Renal pelvis (tissue), 1 donor: ENCODE measurements at regions not wholly inside any gene's neighbourhood (a gene's known extent, or its start where the extent isn't known, plus 50 kb on each side); places are given as distances from the start of the nearest gene placed in this dataset.
"Not testable (repeated sequence)": the region's sequence is repeated elsewhere in the genome, so short reads cannot be mapped to it uniquely, and the experiment has no call there.

Source experiments
- DNase-seq: peaks from one replicate; pipeline ENCODE4 v3.0.0-alpha.2; 2013

DNA sequence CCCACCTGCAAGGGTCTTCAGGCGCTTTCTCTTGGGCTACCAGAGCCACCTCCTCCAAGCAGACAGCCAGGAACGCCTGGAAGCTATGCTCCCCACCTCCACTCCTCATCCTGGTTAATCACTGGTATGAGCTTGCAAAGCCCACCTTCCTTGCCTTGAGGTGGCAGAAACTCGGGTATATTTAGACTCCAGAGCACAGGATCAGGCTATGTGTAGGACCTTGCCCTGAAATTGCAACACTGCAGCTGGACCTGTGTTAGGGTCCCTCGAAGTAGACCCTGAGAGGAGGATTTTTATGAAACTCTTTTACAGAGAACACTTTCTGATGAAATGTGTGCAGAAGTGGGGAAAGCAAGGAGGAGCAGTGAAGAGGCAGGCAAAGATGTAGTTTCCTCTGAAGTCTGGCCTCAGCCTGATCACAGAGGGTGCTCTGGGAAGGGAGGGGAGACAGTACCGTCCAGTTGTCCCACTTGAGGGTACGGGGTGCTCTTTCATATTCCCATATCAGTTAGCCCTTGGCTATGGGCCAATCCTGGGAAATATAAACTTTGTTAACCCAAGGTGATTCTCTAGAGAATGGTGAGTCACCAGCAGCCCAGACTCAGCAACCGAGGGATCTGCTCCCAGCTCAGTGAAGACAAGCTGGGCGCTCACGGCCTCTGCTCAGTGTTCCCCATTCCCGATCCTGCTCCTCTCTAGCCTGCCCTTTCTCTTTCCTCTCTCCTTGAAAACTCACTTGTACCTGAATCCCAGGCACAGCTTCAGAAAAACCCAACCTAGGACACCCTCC, 157.9 kb downstream of the UQCRFS1 start:
- no peak for DNase-seq

DNA sequence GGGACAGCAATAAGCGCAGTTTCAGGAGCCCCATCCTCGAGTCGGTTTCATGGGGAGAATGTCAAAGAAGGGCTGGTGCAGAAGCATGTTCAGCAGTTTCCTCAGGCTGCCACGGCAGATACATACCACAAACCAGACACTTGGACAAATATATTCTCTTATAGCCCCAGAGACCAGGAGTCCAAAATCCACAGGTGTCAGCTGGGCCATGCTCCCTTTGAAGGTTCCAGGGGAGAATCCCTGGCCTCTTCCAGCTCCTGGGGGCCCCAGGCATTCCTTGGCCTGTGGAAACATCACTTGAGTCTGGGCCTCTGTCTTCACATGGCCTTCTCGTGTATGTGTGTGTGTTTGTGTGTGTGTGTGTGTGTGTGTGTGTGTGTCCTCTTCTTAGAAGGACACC, 164.1 kb downstream of the UQCRFS1 start:
- no peak for DNase-seq

DNA sequence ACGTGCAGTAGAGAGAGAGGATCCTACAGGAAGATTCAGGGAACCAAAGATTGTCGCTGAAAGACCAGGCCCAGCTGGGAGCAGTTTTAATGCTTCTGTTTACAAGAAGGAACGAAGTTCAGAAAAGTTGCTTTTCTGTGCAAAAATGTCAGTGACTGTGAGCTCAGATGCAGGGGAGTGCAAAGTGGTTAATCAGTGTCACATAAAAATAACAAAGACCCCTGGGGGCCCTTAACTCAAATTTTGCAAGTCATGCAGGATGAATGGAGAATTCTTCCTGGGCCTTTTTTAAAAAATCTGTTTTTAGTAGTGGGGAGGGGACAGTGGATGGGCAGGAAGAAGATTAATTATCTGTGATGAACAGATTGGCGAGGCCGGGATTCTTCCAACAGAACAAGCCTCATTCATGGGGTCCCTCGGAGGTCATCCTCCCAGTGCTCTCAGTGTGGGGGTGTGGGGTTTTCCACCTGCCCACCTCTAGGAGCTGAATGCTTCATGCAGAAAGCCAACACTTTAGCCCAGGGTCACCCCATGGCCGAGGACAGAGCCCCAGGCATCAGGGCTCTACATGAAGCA, 167.2 kb downstream of the UQCRFS1 start:
- DNase-seq = no peak

DNA sequence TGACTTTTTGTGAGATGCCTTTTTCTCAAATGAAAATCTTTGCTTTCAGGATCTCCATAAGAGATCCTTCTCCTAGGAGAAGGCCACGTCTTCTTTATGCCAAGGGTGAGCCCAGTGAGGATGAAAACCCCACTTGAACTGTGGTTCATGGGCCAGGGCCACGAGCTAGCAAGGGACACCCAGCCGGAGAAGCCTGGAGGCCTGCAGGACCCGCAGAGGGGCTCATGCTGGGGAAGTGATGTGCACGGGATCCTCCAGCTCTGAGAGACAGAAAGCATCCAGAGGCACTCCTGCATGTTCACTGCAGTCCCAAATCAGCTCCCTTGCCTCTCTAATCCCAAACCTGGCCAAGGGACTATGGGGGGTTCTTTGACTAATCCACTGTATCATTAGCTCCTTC, 168.9 kb downstream of the UQCRFS1 start:
- no peak for DNase-seq

DNA sequence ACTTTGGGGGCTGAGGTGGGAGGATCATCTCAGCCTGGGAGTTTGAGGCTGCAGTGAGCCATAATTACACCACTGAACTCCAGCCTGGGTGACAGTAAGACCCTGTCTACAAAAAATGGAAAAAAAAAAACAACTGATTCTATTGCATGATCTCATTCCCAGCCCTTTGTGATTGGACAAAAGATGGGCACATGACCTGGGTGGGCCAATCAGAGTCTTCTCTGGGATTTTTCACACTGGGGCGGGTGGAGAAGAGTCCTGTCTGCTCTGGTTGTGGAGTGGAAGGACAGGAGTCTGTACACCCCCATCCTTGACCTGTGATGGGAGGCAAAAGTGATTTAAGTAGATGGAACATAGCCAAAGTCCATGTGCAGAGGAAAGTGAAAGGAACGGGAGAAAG, 170.5 kb downstream of the UQCRFS1 start:
- DNase-seq = no peak

DNA sequence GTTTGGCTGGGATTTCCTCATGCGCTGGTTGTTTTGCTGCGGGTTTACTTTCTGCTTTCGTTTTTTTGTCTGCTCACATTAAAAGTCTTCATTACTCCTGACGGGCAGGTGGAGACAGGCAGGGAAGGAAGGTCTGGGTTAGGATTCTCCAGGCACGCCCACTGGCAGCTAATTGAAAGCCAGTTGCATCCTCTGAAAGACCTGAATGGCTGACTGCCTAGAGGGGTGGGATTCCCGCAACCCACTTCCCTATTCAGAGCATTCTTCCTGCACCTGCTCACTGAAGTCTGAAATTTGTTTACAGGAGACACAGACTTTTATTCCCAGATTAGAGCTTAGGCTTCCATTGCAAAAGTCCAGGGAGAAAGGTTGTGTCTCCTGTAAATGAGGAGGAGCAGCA, 172.0 kb downstream of the UQCRFS1 start:
- DNase-seq = peak; percentile 44

DNA sequence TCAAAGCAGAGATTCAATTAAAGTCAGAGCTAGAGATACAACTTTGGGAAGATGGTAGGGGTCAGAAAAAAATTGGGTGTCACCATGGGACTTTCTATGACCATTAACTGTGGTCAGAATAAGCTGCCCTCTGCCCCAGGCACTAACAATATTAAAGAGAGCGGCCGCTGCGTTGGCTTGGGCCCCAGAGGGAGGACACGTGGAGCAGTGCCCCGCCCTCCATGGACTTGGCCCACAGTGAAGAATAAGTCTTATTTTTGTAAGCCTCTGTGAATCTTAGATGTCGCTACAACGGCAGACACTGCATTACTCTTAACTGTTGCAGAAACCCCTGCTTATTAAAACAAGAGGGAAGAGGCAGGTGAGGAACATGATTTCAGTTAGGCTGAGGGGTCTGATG, 172.7 kb downstream of the UQCRFS1 start:
- no peak for DNase-seq

DNA sequence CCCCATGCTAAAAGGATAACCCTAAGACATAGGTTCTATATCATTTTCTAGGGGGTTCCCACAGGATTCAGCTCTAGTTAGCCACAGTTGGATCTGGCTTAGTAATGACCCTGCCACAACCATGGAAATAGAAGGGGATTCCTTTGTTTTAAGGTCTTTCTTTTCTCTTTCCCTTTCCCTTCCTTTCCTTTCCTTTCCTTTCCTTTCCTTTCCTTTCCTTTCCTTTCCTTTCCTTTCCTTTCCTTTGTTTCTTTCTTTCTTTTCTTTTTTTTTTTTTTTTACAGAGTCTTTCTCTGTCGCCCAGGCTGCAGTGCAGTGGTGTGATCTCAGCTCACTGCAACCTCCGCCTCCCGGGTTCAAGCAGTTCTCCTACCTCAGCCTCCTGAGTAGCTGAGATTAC, 173.9 kb downstream of the UQCRFS1 start:
- not testable (repeated sequence) for DNase-seq

DNA sequence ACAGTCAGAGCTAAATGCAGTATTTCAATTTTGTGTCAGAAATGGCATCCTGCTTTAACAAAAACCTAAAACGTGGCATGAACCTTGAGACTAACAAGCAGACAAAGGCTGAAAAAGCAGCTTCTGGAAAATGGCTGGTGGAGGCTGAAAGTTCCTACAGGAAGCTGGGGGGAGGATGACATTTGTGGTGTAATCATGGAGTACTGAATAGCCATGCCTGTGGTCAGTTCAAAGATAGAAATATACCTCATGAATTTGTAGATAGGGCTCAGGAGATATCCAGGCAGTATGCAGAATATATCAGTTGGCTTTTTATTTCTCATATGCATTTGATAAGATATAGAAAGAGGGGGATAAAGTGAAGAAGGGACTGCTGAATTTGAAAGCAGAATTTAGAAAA, 181.7 kb downstream of the UQCRFS1 start:
- DNase-seq = no peak

DNA sequence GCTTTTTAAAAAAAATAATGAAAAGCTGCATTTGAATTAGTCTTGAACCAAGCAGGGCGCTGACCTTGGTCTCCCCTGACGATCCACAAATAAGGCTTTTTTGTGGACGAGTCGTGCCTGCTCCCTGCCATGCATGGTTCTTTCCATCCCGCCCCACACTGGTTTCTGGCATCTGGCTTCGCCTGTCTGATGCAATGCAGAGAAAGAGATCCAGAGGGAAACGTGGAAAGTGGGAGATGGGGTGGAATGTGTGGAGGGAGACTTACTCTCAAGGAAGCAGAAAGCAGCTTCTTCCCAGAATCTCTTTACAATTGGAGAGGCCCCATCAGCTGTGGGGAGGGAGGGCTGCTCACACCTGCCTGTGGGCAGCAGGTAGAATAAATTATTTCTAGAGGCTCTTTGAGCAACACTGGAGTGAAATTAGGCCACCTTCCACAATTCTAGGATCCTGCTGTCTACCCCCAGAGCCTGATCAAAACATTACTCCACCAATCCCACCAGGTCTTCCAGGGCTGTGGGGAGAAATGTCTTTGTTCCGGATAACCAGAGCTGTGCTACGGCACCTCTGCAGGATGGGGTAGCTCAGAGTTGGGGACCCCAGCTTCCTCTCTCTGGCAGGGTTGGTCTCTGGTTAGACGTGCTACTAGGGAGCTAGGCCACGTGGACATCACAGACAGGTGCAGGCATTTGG, 183.5 kb downstream of the UQCRFS1 start:
- no peak for DNase-seq

DNA sequence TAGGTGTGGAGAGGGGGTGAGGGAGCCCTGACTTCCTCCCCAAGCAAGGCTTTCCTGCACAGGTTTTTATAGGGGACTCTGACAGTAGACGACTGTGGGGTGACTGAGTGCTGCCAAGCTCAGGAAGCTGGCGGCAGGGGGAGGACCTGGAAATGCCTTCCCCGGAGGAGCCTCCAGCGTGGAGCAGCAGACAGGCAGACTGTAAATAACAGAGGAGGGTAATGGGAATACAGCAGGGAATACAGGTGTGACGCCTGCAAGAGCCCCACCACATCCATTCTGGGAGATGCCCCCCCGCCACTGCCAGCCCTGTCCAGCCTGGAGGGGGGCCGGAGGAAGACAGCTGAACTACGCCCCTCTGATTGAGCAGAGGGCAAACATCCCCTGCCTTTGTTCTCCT, 190.4 kb downstream of the UQCRFS1 start:
- DNase-seq = no peak

DNA sequence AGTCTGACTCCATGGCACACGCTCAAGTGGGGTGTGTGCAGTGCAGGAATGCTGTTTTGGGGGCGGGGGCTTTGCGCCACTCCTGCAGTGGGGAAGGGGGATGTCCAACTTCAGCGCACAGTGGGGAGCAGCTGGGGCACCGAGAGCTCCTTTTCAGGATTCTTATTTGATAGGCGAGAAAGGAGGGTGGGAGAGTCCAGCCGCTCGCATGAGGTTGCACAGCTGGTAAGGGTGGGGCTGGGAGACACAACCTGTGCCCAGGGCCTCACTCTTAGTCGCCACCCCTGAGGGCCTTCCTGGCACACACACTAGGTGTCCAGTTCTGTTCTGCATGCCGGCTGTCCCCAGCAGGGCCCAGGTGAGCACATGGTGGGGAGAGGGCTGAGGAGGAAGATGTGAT, 190.8 kb downstream of the UQCRFS1 start:
- no peak for DNase-seq

DNA sequence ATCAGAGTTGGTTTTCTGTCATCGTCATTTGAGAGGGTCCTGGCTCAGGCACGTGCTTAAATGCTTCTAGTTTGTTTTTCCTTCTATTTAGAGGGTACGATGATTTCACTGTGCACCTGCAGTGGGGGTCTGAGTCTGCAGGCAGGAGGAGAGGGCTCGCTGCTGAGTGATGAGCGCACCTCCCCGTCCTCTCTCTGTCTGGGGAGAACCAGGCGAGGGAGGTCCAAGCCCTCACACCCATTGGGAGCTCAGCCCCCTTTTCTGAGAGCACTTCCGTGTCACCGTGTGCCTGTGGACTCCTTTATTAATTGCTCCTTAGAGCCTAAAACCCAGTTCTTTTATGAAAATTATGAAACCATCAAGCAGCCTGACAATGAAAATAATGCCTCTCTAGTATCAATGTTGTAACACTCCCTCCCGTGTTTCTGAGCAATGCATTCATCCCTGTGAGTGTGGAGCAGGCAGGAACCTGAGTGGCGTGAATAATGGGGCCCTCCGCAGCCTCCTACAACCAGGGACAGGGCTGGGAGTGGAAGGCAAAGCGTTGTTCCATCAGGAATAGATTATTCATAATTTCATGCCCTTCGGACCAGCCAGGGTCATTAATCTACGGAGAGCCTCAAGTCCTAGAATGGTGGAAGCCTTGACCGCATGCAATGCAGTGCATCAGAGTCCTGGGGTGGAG, 191.6 kb downstream of the UQCRFS1 start:
- no peak for DNase-seq

DNA sequence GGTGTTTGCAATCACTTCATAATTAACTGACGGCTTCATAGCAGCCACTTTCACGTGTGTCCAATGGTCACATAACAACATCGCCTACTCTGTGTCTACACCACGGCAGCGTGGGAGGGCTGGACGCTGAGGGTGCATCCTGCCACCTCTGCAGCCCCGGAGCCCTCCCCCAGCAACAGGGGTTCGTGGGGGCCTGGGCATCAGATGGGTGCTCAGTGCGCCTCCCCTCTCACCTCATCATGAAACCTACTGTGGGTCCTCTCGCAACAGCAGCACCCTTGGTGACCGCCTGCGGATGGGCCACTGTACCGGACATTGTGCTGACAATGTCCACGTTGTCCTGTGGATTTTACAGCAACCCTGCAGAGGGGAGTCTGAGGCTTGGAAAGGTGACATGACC, 193.5 kb downstream of the UQCRFS1 start:
- DNase-seq = no peak

DNA sequence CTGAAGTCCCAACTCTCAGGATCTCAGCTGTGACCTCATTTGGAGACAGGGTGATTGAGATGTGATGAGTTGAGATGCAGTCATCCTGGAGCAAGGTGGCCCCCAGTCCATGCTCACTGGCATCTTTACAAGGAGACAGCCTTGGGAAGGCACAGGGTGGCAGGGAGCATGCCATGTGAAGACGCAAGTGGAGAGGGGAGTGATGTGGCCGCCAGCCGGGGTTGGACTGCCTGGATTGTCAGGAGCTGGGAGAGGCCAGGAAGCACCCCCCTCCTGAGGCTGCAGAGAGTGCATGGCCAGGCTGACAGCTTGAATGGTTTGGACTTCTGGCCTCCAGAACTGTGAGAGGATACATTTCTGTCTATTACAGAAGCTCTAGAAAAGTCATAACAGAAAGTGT, 194.4 kb downstream of the UQCRFS1 start:
- DNase-seq = no peak

DNA sequence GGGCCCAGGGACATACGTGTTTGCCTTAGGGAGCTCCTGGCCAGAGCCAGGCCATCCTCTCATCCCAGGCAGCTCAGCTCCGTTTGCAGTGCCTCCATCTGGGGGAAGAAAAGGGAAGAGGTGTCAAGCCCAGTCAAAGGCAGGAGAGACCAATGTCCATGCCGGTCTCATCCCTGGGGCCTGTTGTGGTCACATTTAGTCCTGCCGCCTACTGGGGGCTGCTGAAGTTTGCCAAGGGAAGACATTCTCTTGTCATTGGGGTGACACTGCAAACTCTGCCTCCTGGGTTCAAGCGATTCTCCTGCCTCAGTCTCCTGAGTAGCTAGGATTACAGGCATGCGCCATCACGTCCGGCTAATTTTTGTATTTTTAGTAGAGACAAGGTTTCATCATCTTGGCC, 195.2 kb downstream of the UQCRFS1 start:
- DNase-seq = no peak

DNA sequence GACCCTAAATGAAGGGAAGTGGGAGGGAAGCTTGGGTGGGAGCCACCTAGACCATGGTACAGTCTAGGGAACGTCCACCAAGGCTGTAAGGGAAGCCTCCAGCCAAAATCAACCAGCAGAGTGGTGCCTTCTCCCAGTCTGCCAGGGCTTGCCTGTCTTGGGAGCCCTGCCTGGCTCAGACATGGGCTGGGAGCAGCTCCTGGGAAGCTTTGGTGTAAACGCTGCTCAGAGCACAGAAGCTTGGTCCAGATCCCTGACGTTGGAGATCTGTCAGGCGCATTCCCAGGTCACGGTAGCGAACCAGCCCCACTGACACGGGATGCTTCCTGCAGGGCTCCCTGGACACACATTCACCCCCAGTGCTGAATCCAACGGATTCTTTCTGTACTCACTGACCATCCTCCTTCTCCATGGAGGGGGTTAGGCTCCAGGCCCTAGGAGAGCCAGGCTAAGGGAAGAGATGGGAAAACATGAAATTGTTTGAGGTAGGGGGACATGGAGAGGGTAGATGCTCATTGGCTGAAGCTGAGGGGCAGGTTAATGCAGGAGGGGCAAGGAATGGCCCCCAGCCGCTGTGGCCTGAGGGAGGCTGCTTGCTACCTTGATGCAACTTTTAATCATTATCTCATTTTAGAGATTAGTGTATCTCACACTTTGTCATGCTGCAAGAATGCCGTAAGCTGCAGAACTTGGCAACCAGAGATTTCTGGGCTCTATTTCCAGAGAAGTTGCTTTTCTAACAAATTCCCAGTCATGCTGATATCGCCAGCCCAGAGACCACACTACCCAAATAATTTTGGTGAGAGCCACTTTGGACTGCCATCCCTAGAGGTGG, 195.8 kb downstream of the UQCRFS1 start:
- no peak for DNase-seq

DNA sequence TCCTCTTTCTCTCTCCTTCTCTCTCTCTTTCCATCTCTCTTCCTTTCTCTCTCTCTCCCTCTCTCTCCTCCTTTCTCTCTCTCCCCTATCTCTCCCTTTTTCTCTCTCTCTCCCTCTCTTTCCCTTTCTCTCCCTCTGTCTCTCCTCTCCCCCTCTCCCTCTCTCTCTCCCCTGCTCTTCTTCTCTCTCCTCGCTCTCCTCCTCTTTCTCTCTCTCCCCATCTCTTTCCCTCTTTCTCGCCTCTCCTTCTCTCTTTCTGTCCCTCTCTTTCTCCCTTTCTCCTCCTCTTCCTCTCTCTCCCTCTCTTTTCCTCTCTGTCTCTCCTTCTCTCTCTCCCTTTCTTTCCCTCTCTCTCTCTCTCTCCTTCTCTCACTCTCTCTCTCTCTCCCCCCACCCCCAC, 196.6 kb downstream of the UQCRFS1 start:
- DNase-seq = no peak

DNA sequence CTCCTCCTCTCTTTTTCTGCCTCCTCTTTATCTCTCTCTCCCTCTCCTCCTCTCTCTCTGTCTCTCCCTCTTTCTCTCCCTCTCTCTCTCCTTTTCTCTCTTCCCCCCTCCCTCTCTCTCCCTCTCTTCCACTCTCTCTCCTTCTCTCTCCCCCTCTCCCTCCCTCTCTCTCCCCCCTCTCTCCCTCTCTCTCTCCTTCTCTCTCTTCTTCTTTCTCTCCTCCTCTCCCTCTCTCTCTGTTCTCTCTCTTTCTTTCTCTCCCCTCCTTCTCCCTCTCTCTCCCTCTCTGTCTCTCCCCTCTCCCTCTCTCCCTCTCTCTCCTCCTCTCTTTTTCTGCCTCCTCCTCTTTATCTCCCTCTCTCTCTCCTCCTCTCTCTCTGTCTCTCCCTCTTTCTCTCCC, 197.4 kb downstream of the UQCRFS1 start:
- no peak for DNase-seq

DNA sequence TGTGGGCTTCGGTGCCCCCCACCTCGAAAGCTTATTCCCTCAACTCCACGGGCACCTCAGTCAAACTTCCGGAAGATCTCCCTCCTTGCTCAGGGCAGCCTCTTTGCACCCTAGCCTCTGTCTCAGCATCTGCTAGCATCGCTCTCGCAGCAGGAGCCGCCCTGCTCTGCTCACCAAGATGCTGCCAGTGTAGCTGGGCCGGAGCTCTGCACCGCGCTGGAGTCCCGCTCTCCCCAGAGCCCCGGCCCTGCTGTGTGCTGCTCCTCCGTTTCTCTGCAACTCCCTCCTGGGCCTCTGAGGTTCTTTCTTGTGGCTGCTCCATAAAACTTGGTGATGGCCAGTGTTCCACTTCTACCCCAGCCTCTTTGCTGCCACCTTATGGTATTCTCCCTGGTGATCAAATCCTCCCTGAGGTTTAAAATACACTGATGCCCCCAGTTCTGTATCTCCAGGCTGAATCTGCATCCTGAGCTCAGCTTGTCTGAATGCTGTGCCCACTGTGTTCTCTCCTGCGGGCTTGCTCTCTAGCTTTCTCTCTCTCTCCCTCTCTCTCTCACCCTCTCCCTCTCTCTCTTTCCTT, 198.0 kb downstream of the UQCRFS1 start:
- DNase-seq = no peak

DNA sequence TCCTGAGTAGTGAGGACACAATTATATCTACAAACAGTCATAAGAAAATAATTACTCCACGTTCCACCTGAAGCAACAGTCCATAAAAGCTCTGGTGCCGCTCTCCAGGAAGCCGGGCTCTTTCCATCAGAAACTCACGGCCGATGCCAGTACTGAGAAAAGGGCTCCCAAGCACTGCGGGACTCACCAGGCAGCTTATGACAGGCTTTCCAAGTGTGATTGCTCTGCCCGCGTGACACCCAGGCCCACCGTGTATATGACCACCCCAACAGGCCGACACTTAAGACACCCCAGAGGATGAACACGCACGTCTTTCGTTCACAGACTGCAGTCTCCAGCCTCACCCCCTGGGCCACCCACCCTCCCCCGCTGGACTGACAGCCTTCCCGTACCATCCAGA, 199.0 kb downstream of the UQCRFS1 start:
- no peak for DNase-seq

DNA sequence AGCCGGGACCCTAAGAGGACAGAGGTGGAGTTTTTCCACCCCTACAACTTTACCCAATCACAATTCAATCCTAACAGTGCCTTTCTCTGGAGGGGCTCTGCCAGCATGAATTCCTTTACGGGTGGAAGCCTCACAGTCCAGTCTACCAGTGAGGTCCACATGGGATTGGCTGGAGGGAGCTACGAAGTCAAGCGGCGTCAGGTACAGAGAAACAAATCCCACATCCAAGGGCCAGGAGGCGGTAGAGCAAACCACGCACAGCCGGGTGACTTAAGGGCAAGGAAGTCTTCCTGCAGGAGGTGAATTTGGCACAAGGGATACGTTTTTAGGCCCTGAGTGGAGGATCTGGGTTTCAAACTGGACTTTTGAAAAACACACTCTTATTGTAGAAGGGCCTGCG, 199.6 kb downstream of the UQCRFS1 start:
- DNase-seq = no peak
